H1 (cell line): ENCODE measurements at regions not wholly inside any gene's neighbourhood (a gene's known extent, or its start where the extent isn't known, plus 50 kb on each side); places are given as distances from the start of the nearest gene placed in this dataset.

Experiments used
- CTCF ChIA-PET: fragments of 300-600 bp; sonication (Branson Sonifier 250); formaldehyde crosslinking; loops from one replicate; lab custom pipeline; 2021; ENCODE audit not compliant: partially characterized antibody; lab: Charles Lee
- POLR2A ChIA-PET: fragments of 300-600 bp; sonication (Branson Sonifier 250); formaldehyde crosslinking; loops from one replicate; lab custom pipeline; 2021; ENCODE audit warnings: inconsistent platforms; ENCODE audit not compliant: partially characterized antibody; lab: Charles Lee
- DNase-seq, 2 experiments: peaks; one replicate each; pipeline versions ENCODE4 v3.0.0 to v3.0.0-alpha.2; 2010 to 2022; ENCODE audit warnings: low spot score in 2 of 2, low read depth in 1 of 2, mixed read lengths in 1 of 2
- FAIRE-seq: peaks from 2 replicates; lab custom pipeline; 2011; peaks lifted over from hg19 to GRCh38; lab: Jason Lieb, UNC
- H2AFZ ChIP-seq: 2 replicates; pipeline ENCODE4 v1.8.1; 2012; ENCODE audit warnings: low read length, inconsistent platforms
- H2AK5ac ChIP-seq: 2 replicates; pipeline ENCODE4 v1.6.1; 2013; ENCODE audit warnings: low read depth, low read length
- H2BK120ac ChIP-seq: replicated peaks from 2 replicates; pipeline ENCODE3; 2013; ENCODE audit warnings: low read depth, low read length, inconsistent platforms
- H2BK12ac ChIP-seq: 2 replicates; pipeline ENCODE4 v1.6.1; 2013; ENCODE audit warnings: low read depth, low read length
- H2BK15ac ChIP-seq: 2 replicates; pipeline ENCODE4 v1.6.1; 2013; ENCODE audit warnings: low read length
- H2BK20ac ChIP-seq: 2 replicates; pipeline ENCODE4 v1.6.1; 2013; ENCODE audit warnings: low read length
- H2BK5ac ChIP-seq: 2 replicates; pipeline ENCODE4 v1.6.1; 2013; ENCODE audit warnings: low read depth, low read length
- H3K14ac ChIP-seq: 2 replicates; pipeline ENCODE4 v1.6.1; 2013; ENCODE audit warnings: inconsistent platforms; ENCODE audit not compliant: insufficient read length
- H3K18ac ChIP-seq: 2 replicates; pipeline ENCODE4 v1.6.1; 2013; ENCODE audit warnings: low read length; ENCODE audit errors: extremely low read depth
- H3K23ac ChIP-seq: 2 replicates; pipeline ENCODE4 v1.6.1; 2013; ENCODE audit warnings: inconsistent platforms; ENCODE audit not compliant: insufficient read length
- H3K23me2 ChIP-seq: 2 replicates; pipeline ENCODE4 v1.6.1; 2013; ENCODE audit warnings: low read depth, low read length
- H3K27ac ChIP-seq: 2 replicates; pipeline ENCODE4 v1.6.1; 2011; ENCODE audit warnings: low read depth, low read length, inconsistent platforms
- H3K27me3 ChIP-seq, 4 experiments: replicated peaks in 1 of 4; 1 replicate in 1 of 4; 2 replicates in 3 of 4; pipeline versions ENCODE4 v1.6.1 to v1.8.1; 2011 to 2013; ENCODE audit warnings: low read length in 3 of 4, mild to moderate bottlenecking in 3 of 4, inconsistent platforms in 2 of 4, mixed read lengths in 2 of 4, moderate library complexity in 1 of 4; ENCODE audit not compliant: control insufficient read depth in 3 of 4, insufficient read depth in 3 of 4; ENCODE audit errors: extremely low read depth in 1 of 4
- H3K36me3 ChIP-seq, 4 experiments: 2 replicates each; pipeline versions ENCODE4 v1.6.1 to v1.8.1; 2011 to 2013; ENCODE audit warnings: mild to moderate bottlenecking in 4 of 4, low read length in 3 of 4, moderate library complexity in 2 of 4, control low read depth in 1 of 4, inconsistent platforms in 1 of 4; ENCODE audit not compliant: insufficient read depth in 4 of 4, control insufficient read depth in 2 of 4
- H3K4ac ChIP-seq: replicated peaks from 2 replicates; pipeline ENCODE3; 2013; ENCODE audit warnings: low read length, low read depth, mixed read lengths, inconsistent platforms; ENCODE audit not compliant: insufficient read length
- H3K4me1 ChIP-seq, 4 experiments: replicated peaks in 1 of 4; 1 replicate in 1 of 4; 2 replicates in 3 of 4; pipeline versions ENCODE4 v1.6.1 to v1.8.1; 2011 to 2013; ENCODE audit warnings: low read length in 3 of 4, inconsistent platforms in 2 of 4, mixed read lengths in 1 of 4; ENCODE audit not compliant: insufficient read depth in 4 of 4, control insufficient read depth in 3 of 4
- H3K4me2 ChIP-seq, 2 experiments: 2 replicates each; pipeline versions ENCODE4 v1.6.1 to v1.8.1; 2011 to 2013; ENCODE audit warnings: low read depth in 2 of 2, low read length in 2 of 2, control low read depth in 1 of 2, inconsistent platforms in 1 of 2, mild to moderate bottlenecking in 1 of 2; ENCODE audit not compliant: insufficient read depth in 1 of 2
- H3K4me3 ChIP-seq, 4 experiments: fragments of 200-600, 300-600 bp in 1 of 4; sonication (generic), shearing (Covaris generic), sonication (Bioruptor Twin) in 1 of 4; 2 replicates each; pipeline versions ENCODE4 v1.5.1 to v1.8.1; 2011 to 2016; ENCODE audit warnings: low read length in 4 of 4, low read depth in 3 of 4, control low read depth in 2 of 4, inconsistent platforms in 2 of 4, mild to moderate bottlenecking in 2 of 4, mixed read lengths in 1 of 4, moderate library complexity in 1 of 4; ENCODE audit not compliant: insufficient read depth in 2 of 4; ENCODE audit errors: extremely low read depth in 1 of 4
- H3K56ac ChIP-seq: replicated peaks from 2 replicates; pipeline ENCODE3; 2013; ENCODE audit warnings: low read depth, mild to moderate bottlenecking, mixed read lengths, low read length, inconsistent platforms; ENCODE audit not compliant: insufficient read length
- H3K79me1 ChIP-seq: 2 replicates; pipeline ENCODE4 v1.6.1; 2013; ENCODE audit warnings: low read depth, low read length, control low read depth
- H3K79me2 ChIP-seq, 2 experiments: 2 replicates each; pipeline versions ENCODE4 v1.6.1 to v1.8.1; 2012 to 2013; ENCODE audit warnings: low read length in 2 of 2, mild to moderate bottlenecking in 2 of 2, inconsistent platforms in 1 of 2; ENCODE audit not compliant: insufficient read depth in 2 of 2, control insufficient read depth in 1 of 2
- H3K9ac ChIP-seq, 4 experiments: replicated peaks in 1 of 4; 1 replicate in 1 of 4; 2 replicates in 3 of 4; pipeline versions ENCODE4 v1.6.1 to v1.8.1; 2011 to 2013; ENCODE audit warnings: low read depth in 3 of 4, low read length in 3 of 4, control low read depth in 2 of 4, mild to moderate bottlenecking in 2 of 4, moderate library complexity in 2 of 4, inconsistent platforms in 1 of 4; ENCODE audit errors: extremely low read depth in 1 of 4
- H3K9me3 ChIP-seq, 2 experiments: 2 replicates each; pipeline versions ENCODE4 v1.6.1 to v1.8.1; 2012 to 2013; ENCODE audit warnings: mild to moderate bottlenecking in 2 of 2, moderate library complexity in 2 of 2, control low read depth in 1 of 2, inconsistent platforms in 1 of 2, low read depth in 1 of 2, low read length in 1 of 2, mixed read lengths in 1 of 2; ENCODE audit not compliant: insufficient read depth in 2 of 2
- H4K20me1 ChIP-seq, 2 experiments: replicated peaks in 1 of 2; 2 replicates each; pipeline versions ENCODE3 to v1.8.1; 2011 to 2013; ENCODE audit warnings: inconsistent platforms in 2 of 2, low read length in 2 of 2, mild to moderate bottlenecking in 1 of 2; ENCODE audit not compliant: insufficient read depth in 2 of 2, control insufficient read depth in 1 of 2
- H4K5ac ChIP-seq: 2 replicates; pipeline ENCODE4 v1.6.1; 2013; ENCODE audit warnings: low read length, low read depth, mixed read lengths, inconsistent platforms; ENCODE audit not compliant: insufficient read length
- H4K8ac ChIP-seq: 2 replicates; pipeline ENCODE4 v1.8.0; 2013; ENCODE audit warnings: mild to moderate bottlenecking, moderate library complexity, low read length, inconsistent platforms; ENCODE audit not compliant: insufficient read depth; ENCODE audit errors: extremely low read depth
- H4K91ac ChIP-seq: replicated peaks from 2 replicates; pipeline ENCODE3; 2013; ENCODE audit warnings: low read length, mixed read lengths, inconsistent platforms; ENCODE audit not compliant: insufficient read length
- CEBPB ChIP-seq: IDR thresholded peaks from 2 replicates; pipeline ENCODE4 v1.6.1; 2012; ENCODE audit warnings: low read depth, low read length
- EP300 ChIP-seq, 2 experiments: IDR thresholded peaks; 1 replicate in 1 of 2; 2 replicates in 1 of 2; pipeline ENCODE4 v1.6.1; 2011 to 2012; ENCODE audit warnings: low read depth in 2 of 2, low read length in 2 of 2, mild to moderate bottlenecking in 2 of 2, borderline replicate concordance in 1 of 2, inconsistent platforms in 1 of 2, moderate library complexity in 1 of 2
- EZH2 ChIP-seq: fragments of 200-600 bp; sonication (generic); IDR thresholded peaks from 2 replicates; pipeline ENCODE4 v1.7.1; 2012; ENCODE audit warnings: low read depth, mild to moderate bottlenecking, moderate library complexity, low read length, inconsistent platforms; ENCODE audit not compliant: severe bottlenecking
- FOSL1 ChIP-seq: IDR thresholded peaks from 2 replicates; pipeline ENCODE4 v1.6.1; 2011; ENCODE audit warnings: mild to moderate bottlenecking, low read depth, low read length, moderate library complexity; ENCODE audit not compliant: insufficient read depth
- HDAC2 ChIP-seq, 2 experiments: fragments of 300-600 bp in 1 of 2; sonication (generic) in 1 of 2; IDR thresholded peaks; 2 replicates each; pipeline ENCODE4 v1.6.1; 2011 to 2012; ENCODE audit warnings: low read depth in 2 of 2, low read length in 2 of 2, mild to moderate bottlenecking in 2 of 2, moderate library complexity in 2 of 2, borderline replicate concordance in 1 of 2, inconsistent platforms in 1 of 2
- HDAC6 ChIP-seq: IDR thresholded peaks from one replicate; pipeline ENCODE4 v1.7.1; 2012; ENCODE audit warnings: low read depth, mild to moderate bottlenecking, inconsistent platforms, low read length, moderate library complexity
- NRF1 ChIP-seq: IDR thresholded peaks from 2 replicates; pipeline ENCODE4 v1.6.1; 2011; ENCODE audit warnings: mild to moderate bottlenecking, low read depth, low read length, improper control_type of control experiment
- RFX5 ChIP-seq: IDR thresholded peaks from 2 replicates; pipeline ENCODE4 v1.6.1; 2011; ENCODE audit warnings: low read depth, low read length, improper control_type of control experiment, borderline replicate concordance
- SUZ12 ChIP-seq: fragments of 200-600 bp; sonication (generic); IDR thresholded peaks from 2 replicates; pipeline ENCODE4 v1.6.1; 2012; ENCODE audit warnings: mild to moderate bottlenecking, inconsistent platforms, low read length, moderate library complexity, mixed read lengths
- TAF1 ChIP-seq: IDR thresholded peaks from 2 replicates; pipeline ENCODE4 v1.6.1; 2011; ENCODE audit warnings: mild to moderate bottlenecking, low read depth, low read length
- TBP ChIP-seq: IDR thresholded peaks from 2 replicates; pipeline ENCODE4 v1.6.1; 2011; ENCODE audit warnings: low read depth, low read length, improper control_type of control experiment
- WGBS, 2 experiments: shearing (Covaris generic) in 1 of 2; methylation state at CpG; one replicate each; pipeline versions ENCODE4 v1.1.6 to v1.1.7; 2013 to 2015; ENCODE audit warnings: low lambda C conversion rate in 2 of 2, mixed read lengths in 2 of 2, inconsistent platforms in 1 of 2, low coverage in 1 of 2, missing lambda C conversion rate in 1 of 2; ENCODE audit not compliant: insufficient replicate concordance in 2 of 2, insufficient coverage in 1 of 2, insufficient read length in 1 of 2; ENCODE audit errors: extremely low coverage in 1 of 2, missing lambda C conversion rate in 1 of 2; 5-methylcytosine and 5-hydroxymethylcytosine counted together
- TF ChIP-seq, protein P1 (sequence below): IDR thresholded peaks from 2 replicates; pipeline ENCODE4 v1.6.1; 2012; ENCODE audit warnings: inconsistent platforms
- TF ChIP-seq, protein P2 (sequence below): IDR thresholded peaks from 2 replicates; pipeline ENCODE4 v1.6.1; 2011; ENCODE audit warnings: low read length, improper control_type of control experiment

DNA sequence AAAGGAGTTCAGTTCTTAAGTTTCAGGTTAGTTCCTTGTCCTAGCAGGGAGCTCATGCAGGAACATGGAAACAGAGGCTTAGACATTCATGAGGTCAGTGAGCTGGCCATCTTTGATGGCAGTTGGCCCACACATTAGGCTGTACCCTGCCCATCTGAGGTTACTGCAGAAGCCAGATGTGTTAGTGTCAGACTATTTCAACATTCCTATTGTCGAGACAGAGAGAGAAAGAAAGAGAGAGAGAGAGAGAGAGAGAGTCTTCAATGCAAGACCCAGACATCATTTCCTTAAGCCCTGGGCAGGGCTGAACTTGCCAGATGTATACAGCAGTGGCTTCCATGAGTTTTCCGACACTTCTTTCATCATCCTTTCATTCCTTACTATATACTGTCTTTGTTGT is 91.3 kb downstream of the PPP1R2C start:
- CTCF ChIA-PET: no interaction called here
- TF ChIP-seq SUZ12: no peak
- TF ChIP-seq HDAC2 (IDR thresholded peaks at IDR 0.05; ENCODE audit: borderline replicate concordance in 1 of 2, low read depth in 2 of 2, low read length in 2 of 2): no peak
- TF ChIP-seq NRF1: no peak
- no peak for TF ChIP-seq TAF1
- no peak for TF ChIP-seq TBP
- TF ChIP-seq, protein P1, sequence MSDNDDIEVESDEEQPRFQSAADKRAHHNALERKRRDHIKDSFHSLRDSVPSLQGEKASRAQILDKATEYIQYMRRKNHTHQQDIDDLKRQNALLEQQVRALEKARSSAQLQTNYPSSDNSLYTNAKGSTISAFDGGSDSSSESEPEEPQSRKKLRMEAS: no peak
- TF ChIP-seq RFX5: no peak
- no peak for TF ChIP-seq FOSL1
- no peak for TF ChIP-seq CEBPB
- no peak for TF ChIP-seq HDAC6
- no peak for TF ChIP-seq EZH2
- TF ChIP-seq EP300 (IDR thresholded peaks at IDR 0.05; ENCODE audit: borderline replicate concordance in 1 of 2, low read depth in 2 of 2, low read length in 2 of 2): no peak
- TF ChIP-seq, protein P2, sequence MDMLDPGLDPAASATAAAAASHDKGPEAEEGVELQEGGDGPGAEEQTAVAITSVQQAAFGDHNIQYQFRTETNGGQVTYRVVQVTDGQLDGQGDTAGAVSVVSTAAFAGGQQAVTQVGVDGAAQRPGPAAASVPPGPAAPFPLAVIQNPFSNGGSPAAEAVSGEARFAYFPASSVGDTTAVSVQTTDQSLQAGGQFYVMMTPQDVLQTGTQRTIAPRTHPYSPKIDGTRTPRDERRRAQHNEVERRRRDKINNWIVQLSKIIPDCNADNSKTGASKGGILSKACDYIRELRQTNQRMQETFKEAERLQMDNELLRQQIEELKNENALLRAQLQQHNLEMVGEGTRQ: no peak

More for the DNA sequence above, 91.3 kb downstream of the PPP1R2C start:
- no peak overlapping the region for H3K4me2 ChIP-seq
- H3K23ac ChIP-seq: no peak overlapping the region
- H4K91ac ChIP-seq: no peak overlapping the region
- H3K36me3 ChIP-seq: no peaks in the 10 kb centered on the region
- no peak for FAIRE-seq
- no peak overlapping the region for H2BK12ac ChIP-seq
- no peak for DNase-seq
- no peak overlapping the region for H2BK120ac ChIP-seq
- H2BK15ac ChIP-seq: no peak overlapping the region
- no peaks in the 10 kb centered on the region for H3K23me2 ChIP-seq
- H4K8ac ChIP-seq: no peak overlapping the region
- no peak overlapping the region for H2AK5ac ChIP-seq
- H2BK20ac ChIP-seq: no peak overlapping the region
- H3K4ac ChIP-seq: no peak overlapping the region
- no peak overlapping the region for H2BK5ac ChIP-seq
- no peaks in the 10 kb centered on the region for H3K9me3 ChIP-seq
- H4K20me1 ChIP-seq: no peaks in the 10 kb centered on the region
- no peaks in the 10 kb centered on the region for H3K27me3 ChIP-seq
- H3K56ac ChIP-seq: no peak overlapping the region
- H3K79me2 ChIP-seq: no peaks in the 10 kb centered on the region
- H3K79me1 ChIP-seq: no peaks in the 10 kb centered on the region
- no peak overlapping the region for H3K18ac ChIP-seq
- no peak overlapping the region for H2AFZ ChIP-seq
- WGBS, 2 experiments: 86% methylated on average over 2 of the region's 2 CpGs; no CpG with 5 or more reads in 1 of the 2 experiments
- POLR2A ChIA-PET: no interaction called here
- H3K4me1 ChIP-seq: no peaks in the 10 kb centered on the region; a peak in 1 of 7 replicates
- no peak overlapping the region for H4K5ac ChIP-seq
- H3K4me3 ChIP-seq: no peak overlapping the region
- no peak overlapping the region for H3K9ac ChIP-seq
- no peak overlapping the region for H3K27ac ChIP-seq
- no peak overlapping the region for H3K14ac ChIP-seq
